AG08395 (cell line): ENCODE measurements at regions not wholly inside any gene's neighbourhood (a gene's known extent, or its start where the extent isn't known, plus 50 kb on each side); places are given as distances from the start of the nearest gene placed in this dataset.
A peak's percentile ranks its signal among the peaks of the same experiment; 100 is the strongest.

ENCODE experiments used
- DNase-seq: peaks from one replicate; pipeline ENCODE4 v3.0.0; 2012; ENCODE audit warnings: mixed read lengths, low spot score

- DNase-seq: no peak
Measured at GRCh38 chr18:22544626-22545025, 126.9 kb upstream of the CTAGE1 start.

GRCh38 chr18:22545066-22545760 lies 127.5 kb upstream of the CTAGE1 start:
- DNase-seq: no peak

DNA sequence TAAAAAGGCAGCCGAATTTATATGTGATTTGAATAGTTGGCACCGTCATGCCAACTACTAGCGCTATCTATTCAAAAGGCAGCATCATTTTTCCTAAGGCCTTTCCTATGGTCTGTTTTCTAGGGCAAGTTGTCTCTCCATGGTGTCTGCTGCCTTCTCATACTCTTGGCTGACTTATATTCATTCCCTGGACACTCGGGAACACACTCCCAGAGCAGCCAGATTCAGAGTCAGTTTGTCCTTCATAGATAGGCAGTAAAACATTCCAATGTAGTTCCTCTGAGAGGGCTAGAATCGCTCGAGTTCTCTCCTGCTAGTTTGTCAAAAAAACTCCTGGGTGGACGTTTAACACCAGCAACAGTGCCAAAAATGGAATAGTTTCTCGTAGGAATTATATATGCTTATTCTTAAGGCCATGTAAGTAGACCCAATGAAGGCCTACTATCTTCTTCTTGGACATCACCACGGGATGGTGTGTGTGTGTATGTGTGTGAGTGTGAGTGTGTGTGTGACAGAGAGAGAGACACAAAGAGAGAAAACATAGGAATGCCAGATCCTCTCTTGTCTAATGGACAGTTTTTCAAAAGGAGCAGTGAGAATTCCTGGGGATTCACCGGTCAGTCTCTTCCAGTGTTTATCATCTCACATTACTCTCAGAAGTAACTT lies 129.3 kb upstream of the CTAGE1 start:
- no peak for DNase-seq

DNA sequence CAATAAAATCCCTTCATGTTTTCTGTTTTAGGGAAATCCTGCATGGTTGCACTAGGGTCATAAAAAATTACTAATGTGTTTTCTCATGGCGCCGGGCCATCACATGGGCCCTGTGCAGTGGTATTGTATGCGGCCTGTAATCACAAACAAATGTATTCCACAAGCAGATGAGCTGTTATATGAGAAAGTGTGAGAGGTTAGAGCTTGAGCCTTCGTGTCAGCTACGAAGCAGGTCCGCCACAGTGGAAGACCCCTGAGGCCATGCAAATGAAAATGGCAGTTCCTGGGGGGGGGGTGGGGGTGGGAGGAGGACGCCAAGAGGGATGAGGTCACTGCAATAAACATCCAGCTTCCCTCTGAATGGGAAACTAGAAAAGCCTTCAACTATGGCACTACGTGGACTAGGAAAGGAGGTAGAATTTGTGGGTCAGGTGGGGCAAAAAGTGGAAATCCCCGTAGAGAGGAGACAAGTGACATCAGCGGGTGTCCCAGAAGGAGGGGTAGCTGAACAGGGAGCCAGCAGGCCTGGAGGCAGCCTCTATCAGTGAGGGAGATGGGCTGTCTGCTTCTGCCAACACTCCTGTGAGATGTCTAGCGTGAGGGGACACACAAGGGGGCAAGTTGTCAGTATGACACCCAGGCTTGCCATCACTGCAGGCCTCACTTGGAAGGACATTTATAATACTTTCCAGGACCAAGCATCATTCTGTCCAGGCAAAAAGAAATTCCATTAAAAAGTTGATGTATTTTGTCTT lies 130.3 kb upstream of the CTAGE1 start:
- DNase-seq: peak; percentile 43

- no peak for DNase-seq
Measured at GRCh38 chr18:22549260-22549937, 131.7 kb upstream of the CTAGE1 start.

DNA sequence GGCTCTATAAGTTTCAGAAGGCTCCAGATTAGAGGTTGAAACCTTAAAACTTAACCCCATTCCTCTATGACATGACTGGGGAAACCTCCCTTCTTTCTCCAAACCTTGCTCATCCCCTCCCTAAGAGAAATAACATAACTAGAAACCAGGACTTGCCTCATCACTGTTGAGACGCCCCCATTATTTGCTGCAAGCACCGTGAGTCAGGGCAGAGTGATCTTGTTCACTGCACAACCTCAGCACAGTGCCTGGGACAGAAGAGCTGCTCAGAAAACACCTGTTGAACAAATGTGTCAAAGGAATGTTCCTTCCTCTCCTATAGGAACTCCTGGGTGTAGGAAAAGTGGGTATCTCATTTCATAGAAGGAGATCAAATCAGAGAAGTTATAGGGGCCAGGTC lies 132.7 kb upstream of the CTAGE1 start:
- no peak for DNase-seq

- DNase-seq: no peak
Measured at GRCh38 chr18:22550861-22551260, 133.1 kb upstream of the CTAGE1 start.

DNA sequence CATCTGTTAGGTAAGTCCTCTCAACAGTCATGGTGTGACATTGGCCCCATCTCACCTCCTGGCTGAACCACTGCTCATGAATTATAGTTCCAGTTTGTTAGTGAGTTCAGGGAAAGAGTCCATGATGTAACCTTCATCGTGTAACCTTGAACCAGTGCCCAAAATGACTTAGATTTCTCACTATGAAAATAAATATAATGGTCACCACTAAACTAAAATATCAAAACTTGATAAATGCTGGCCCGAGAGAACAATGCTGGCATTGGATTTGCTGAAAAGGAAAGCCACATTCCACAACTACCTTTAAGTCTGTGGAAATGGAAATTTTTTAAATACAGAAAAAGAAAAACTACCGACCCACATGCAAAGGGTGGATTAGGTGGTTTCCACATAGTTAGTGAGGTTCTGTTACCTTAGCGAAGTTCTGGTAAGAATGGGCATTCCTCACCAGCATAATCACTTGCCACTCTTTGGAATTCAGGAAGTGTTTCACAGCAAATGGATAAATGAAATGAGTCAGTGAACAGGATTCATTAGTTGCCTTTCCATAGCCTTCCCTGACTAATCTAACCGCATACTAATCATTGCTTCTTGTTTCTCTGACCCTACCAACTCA lies 133.9 kb upstream of the CTAGE1 start:
- DNase-seq: peak; percentile 71

DNA sequence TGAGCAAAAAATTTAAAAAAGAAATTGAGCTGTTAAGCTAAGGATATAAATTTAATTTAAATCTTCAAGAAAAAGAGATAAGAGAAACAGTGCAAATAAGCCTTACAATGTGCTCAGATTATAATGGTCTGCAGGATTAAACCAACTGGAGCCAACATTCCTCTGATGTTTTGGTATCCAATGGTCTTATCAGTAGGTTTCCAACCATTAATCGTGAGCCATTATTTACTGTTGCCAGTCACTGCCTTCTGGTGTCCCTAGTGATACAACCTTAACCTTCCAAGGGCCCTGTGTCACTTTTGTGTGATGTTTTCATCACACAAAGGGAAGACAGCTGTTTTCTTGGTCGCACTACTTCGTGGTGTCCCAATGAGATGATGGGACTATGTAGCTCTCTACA lies 134.5 kb upstream of the CTAGE1 start:
- no peak for DNase-seq

DNA sequence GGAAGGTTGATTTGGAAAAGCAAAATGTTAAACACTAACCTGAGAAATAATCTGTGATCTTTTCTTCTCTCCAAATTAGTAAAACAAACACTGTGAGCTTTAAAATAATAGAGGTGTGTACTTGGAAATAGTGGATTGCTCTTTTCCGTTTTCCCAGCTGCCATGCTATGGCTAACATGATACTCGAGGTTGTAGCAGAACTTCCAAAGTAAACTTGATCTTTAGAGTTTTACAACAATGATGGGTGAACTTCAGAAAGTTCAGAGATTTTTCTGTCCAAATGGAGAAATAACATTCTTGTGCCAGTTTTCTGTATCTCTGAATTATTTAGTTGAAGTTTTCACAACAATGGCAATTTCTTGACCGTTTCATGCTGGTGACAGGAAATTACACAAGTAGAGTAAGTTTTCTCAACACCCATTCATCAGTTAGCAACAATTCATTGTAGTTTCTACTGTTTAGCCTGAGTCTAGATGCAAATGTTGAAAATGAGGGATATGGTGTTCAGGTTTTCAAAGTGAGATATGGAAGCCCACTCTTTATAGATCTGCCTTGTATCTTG lies 135.3 kb upstream of the CTAGE1 start:
- no peak for DNase-seq

DNA sequence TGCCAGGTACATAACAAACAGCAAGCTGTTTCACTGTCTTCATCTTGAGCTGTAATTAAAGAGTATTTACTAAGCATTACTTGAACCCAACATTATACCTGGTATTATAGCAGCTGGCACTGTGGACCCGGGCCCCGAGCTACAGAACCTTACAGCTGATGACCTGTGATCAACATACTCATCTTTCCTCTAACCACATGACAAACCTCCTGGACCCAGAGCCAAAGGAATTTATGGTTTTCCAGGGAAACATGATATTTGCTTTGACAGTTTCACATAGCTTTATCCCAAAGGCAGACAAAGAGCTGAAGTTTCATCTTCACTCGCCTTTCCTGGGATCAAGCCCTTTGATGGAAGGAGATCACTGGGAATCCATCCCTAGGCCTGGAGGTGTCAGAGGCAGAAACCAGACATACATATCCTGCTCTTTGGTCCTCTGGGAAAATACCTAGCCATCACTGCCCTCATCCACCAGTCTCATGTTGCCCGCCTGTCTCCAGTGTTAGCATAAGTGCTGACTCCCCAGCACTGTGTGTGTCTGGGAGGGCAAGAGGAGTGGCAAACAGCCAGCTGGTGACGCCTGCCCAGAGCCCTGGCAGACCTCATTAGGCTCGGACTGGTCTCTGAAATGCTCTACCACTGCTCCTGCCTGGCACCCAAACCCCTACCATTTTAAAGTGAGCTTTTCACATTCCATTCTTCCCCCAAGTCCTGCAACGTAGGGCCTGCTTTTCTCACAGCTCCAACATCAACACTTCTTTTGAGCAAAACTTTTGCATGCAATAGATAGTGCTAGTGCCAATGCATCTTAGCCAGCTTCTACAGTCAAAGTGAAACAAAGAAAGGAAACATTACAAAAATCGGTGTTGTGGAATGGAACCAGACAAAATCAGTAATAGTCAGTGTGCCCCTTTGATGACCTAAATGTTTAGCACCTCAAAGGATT lies 138.8 kb upstream of the CTAGE1 start:
- DNase-seq: no peak

- DNase-seq: no peak
Measured at GRCh38 chr18:22557168-22557941, 139.6 kb upstream of the CTAGE1 start.

GRCh38 chr18:22558945-22559385 lies 141.2 kb upstream of the CTAGE1 start:
- peak; percentile 42 for DNase-seq

- DNase-seq: peak; percentile 68
Measured at GRCh38 chr18:22559414-22560274, 141.9 kb upstream of the CTAGE1 start.

- no peak for DNase-seq
Measured at GRCh38 chr18:22560275-22560610, 142.5 kb upstream of the CTAGE1 start.

GRCh38 chr18:22560797-22561196 lies 143.1 kb upstream of the CTAGE1 start:
- no peak for DNase-seq

DNA sequence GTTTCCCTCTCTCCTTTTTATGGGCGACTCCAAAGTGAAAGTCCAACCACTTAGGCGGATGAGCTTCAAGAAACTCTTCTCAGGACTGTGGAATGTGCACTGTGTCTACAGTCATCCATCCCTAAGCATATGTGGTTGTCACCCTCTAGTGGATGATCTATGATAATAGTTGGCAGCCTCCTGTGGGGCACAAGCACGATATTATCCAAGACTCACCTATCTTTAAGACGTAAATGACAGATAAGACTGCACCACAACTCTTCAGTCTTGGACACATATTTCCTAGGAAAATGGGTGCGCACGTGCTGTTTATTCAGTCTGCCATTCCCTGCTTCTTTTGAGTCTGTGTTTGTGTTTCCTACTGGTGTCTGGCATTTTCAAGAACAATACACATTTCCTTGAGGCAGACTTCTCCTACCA lies 145.5 kb upstream of the CTAGE1 start:
- peak; percentile 87 for DNase-seq

DNA sequence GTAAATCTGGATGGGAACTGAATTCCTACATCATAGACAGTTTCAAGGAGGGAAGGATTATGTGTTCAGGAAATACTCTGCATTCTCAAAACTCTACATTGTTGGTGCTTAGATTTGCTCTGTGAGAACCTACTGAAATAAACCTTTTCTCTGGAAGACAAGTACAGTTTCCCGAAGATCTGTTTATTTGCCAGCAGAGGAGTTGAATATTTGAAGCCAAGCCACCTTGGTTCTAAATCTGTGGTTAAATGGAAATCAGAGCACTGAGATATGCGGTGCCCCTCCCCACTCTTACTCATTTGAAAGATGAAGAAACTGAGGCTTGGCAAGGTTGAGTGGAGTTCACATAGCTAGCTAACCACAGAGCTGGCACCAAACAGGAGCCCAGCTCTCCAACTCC lies 146.3 kb upstream of the CTAGE1 start:
- peak; percentile 10 for DNase-seq
